HepG2 (cell line): ENCODE measurements at regions not wholly inside any gene's neighbourhood (a gene's known extent, or its start where the extent isn't known, plus 50 kb on each side); places are given as distances from the start of the nearest gene placed in this dataset.

ENCODE experiments used
- ATAC-seq: fragments of 200-7000 bp; cut with Tn5 transposase; 3 replicates; pipeline ENCODE4 v1.9.1; 2020; ENCODE audit warnings: mild to moderate bottlenecking, moderate library complexity
- BruUV-seq: library from RNA; stranded (reverse); fragments of 400-500 nt; replicated peaks from 2 replicates; lab custom pipeline; 2021; lab: Mats Ljungman, UMichigan
- CTCF ChIA-PET: fragments of 300-600 bp; formaldehyde crosslinking; extraction: SDS; loops from one replicate; lab custom pipeline; 2021; ENCODE audit warnings: low total read pairs, inconsistent platforms, low intra/inter-chr PET ratio; lab: Yijun Ruan, JAX
- POLR2A ChIA-PET: fragments of 350-600 bp; sonication (Branson Sonifier 250); formaldehyde crosslinking; loops from one replicate; lab custom pipeline; 2020; ENCODE audit warnings: antibody characterized with exemption, inconsistent platforms; lab: Yijun Ruan, JAX
- DNase-seq: peaks from one replicate; pipeline ENCODE4 v3.0.0-alpha.2; 2015; ENCODE audit warnings: low spot score
- FAIRE-seq: peaks from 3 replicates; lab custom pipeline; 2011; peaks lifted over from hg19 to GRCh38; lab: Jason Lieb, UNC
- H2AFZ ChIP-seq: one replicate; pipeline ENCODE4 v1.6.1; 2011; ENCODE audit warnings: low read length, inconsistent platforms
- H3K27ac ChIP-seq: fragments of 300-600 bp; 3 replicates; pipeline ENCODE4 v1.8.0; 2011; ENCODE audit warnings: mixed run types, mild to moderate bottlenecking, mixed read lengths, low read length, inconsistent platforms; ENCODE audit not compliant: insufficient read depth; ENCODE audit errors: extremely low read length
- H3K27me3 ChIP-seq, 2 experiments: fragments of 200-600 bp in 1 of 2; 2 replicates in 1 of 2; 3 replicates in 1 of 2; pipeline versions ENCODE4 v1.6.0 to v1.8.0; 2011; ENCODE audit warnings: low read length in 2 of 2, mild to moderate bottlenecking in 2 of 2, moderate library complexity in 2 of 2, inconsistent platforms in 1 of 2; ENCODE audit not compliant: insufficient read depth in 2 of 2, control insufficient read depth in 1 of 2
- H3K36me3 ChIP-seq, 2 experiments: fragments of 200-600 bp in 1 of 2; replicated peaks in 1 of 2; 2 replicates in 1 of 2; 3 replicates in 1 of 2; pipeline versions ENCODE4 v1.5.1 to v1.8.0; 2011; ENCODE audit warnings: low read length in 2 of 2, inconsistent platforms in 1 of 2; ENCODE audit not compliant: insufficient read depth in 2 of 2, control insufficient read depth in 1 of 2
- H3K4me1 ChIP-seq: 2 replicates; pipeline ENCODE4 v1.5.1; 2012; ENCODE audit warnings: low read length, inconsistent platforms; ENCODE audit not compliant: insufficient read depth
- H3K4me2 ChIP-seq: 2 replicates; pipeline ENCODE4 v1.6.0; 2011; ENCODE audit warnings: low read depth, low read length, inconsistent platforms
- H3K4me3 ChIP-seq, 3 experiments: fragments of 200-600 bp in 1 of 3; sonication (generic), shearing (Covaris generic) in 1 of 3; replicated peaks in 1 of 3; 2 replicates each; pipeline ENCODE4 v1.5.1; 2011 to 2016; ENCODE audit warnings: low read length in 3 of 3, inconsistent platforms in 2 of 3, low read depth in 2 of 3, mild to moderate bottlenecking in 2 of 3, control low read depth in 1 of 3, mixed read lengths in 1 of 3; ENCODE audit not compliant: insufficient read depth in 1 of 3
- H3K79me2 ChIP-seq: one replicate; pipeline ENCODE4 v1.6.1; 2011; ENCODE audit warnings: low read length, inconsistent platforms; ENCODE audit not compliant: insufficient read depth
- H3K9ac ChIP-seq: 2 replicates; pipeline ENCODE4 v1.6.0; 2011; ENCODE audit warnings: mild to moderate bottlenecking, low read depth, low read length, inconsistent platforms; ENCODE audit not compliant: insufficient read depth
- H3K9me3 ChIP-seq: 2 replicates; pipeline ENCODE4 v1.5.1; 2012; ENCODE audit warnings: mild to moderate bottlenecking, low read length
- H4K20me1 ChIP-seq: 2 replicates; pipeline ENCODE4 v1.6.0; 2011; ENCODE audit warnings: inconsistent platforms, mild to moderate bottlenecking, low read length, moderate library complexity; ENCODE audit not compliant: insufficient read depth
- ETS1 ChIP-seq: sonication (generic); formaldehyde crosslinking; IDR thresholded peaks from 2 replicates; pipeline ENCODE4 v1.4.0; 2020; ENCODE audit warnings: missing genetic modification reagents
- ETV5 ChIP-seq: IDR thresholded peaks from 2 replicates; pipeline ENCODE4 v1.6.1; 2018; ENCODE audit warnings: missing biosample characterization, missing genetic modification reagents, inconsistent platforms, borderline replicate concordance
- FOXA3 ChIP-seq: IDR thresholded peaks from 2 replicates; pipeline ENCODE4 v1.6.1; 2016; ENCODE audit warnings: missing genetic modification reagents, missing compliant biosample characterization
- MEIS2 ChIP-seq: sonication (generic); formaldehyde crosslinking; IDR thresholded peaks from 2 replicates; pipeline ENCODE4 v1.9.0; 2021; ENCODE audit warnings: mild to moderate bottlenecking, missing genetic modification reagents
- PPARG ChIP-seq: conservative IDR thresholded peaks from 2 replicates; pipeline ENCODE4 v1.6.1; 2016; ENCODE audit warnings: missing biosample characterization, missing genetic modification reagents
- RAD51 ChIP-seq: fragments of 450-650 bp; IDR thresholded peaks from 2 replicates; pipeline ENCODE4 v1.6.1; 2016; ENCODE audit warnings: borderline replicate concordance
- RBM39 ChIP-seq: fragments of 200-400 bp; formaldehyde crosslinking; IDR thresholded peaks from one replicate; pipeline ENCODE4 v1.6.1; 2018; ENCODE audit warnings: antibody characterized with exemption, mild to moderate bottlenecking, low read depth, low read length; ENCODE audit not compliant: poor library complexity, severe bottlenecking
- SAP130 ChIP-seq: IDR thresholded peaks from 2 replicates; pipeline ENCODE4 v1.6.1; 2016; ENCODE audit warnings: low read depth
- SATB2 ChIP-seq: sonication (generic); formaldehyde crosslinking; IDR thresholded peaks from 2 replicates; pipeline ENCODE4 v1.5.0; 2020; ENCODE audit warnings: missing genetic modification reagents
- SIX1 ChIP-seq: sonication (generic); formaldehyde crosslinking; IDR thresholded peaks from 2 replicates; pipeline ENCODE4 v1.4.0; 2020; ENCODE audit warnings: missing genetic modification reagents, borderline replicate concordance
- SYNCRIP ChIP-seq: fragments of 200-400 bp; formaldehyde crosslinking; IDR thresholded peaks from 2 replicates; pipeline ENCODE4 v1.6.1; 2018; ENCODE audit warnings: mild to moderate bottlenecking, low read depth, low read length; ENCODE audit not compliant: insufficient read depth
- TRIM22 ChIP-seq: fragments of 450-650 bp; IDR thresholded peaks from 2 replicates; pipeline ENCODE4 v1.6.1; 2017
- ZBTB26 ChIP-seq: IDR thresholded peaks from 2 replicates; pipeline ENCODE4 v1.6.1; 2016; ENCODE audit warnings: missing compliant biosample characterization, missing genetic modification reagents, borderline replicate concordance
- ZGPAT ChIP-seq: IDR thresholded peaks from 2 replicates; pipeline ENCODE4 v1.6.1; 2016; ENCODE audit warnings: mild to moderate bottlenecking
- ZNF44 ChIP-seq: sonication (generic); formaldehyde crosslinking; IDR thresholded peaks from 2 replicates; pipeline ENCODE4 v1.5.1; 2020; ENCODE audit warnings: mild to moderate bottlenecking, missing genetic modification reagents
- ZNF512 ChIP-seq: sonication (generic); formaldehyde crosslinking; IDR thresholded peaks from 2 replicates; pipeline ENCODE4 v1.4.0; 2020; ENCODE audit warnings: mild to moderate bottlenecking, missing genetic modification reagents
- ZNF75D ChIP-seq: sonication (generic); formaldehyde crosslinking; IDR thresholded peaks from 2 replicates; pipeline ENCODE4 v1.8.1; 2023; ENCODE audit warnings: missing genetic modification reagents, mild to moderate bottlenecking, borderline replicate concordance
- ZNF780A ChIP-seq: sonication (generic); formaldehyde crosslinking; IDR thresholded peaks from 2 replicates; pipeline ENCODE4 v1.8.0; 2022; ENCODE audit warnings: mild to moderate bottlenecking, missing genetic modification reagents, moderate library complexity
- WGBS: methylation state at CpG from one replicate; pipeline ENCODE4 v1.1.6; 2017; ENCODE audit warnings: low lambda C conversion rate; 5-methylcytosine and 5-hydroxymethylcytosine counted together
- in situ Hi-C: cut with HindIII; loops from 2 replicates; pipeline ENCODE4 v1.10.0; 2017; ENCODE audit warnings: low pct_unique_long_range_greater_than_20kb; ENCODE audit not compliant: extremely low pct_ligation_motif_present
- intact Hi-C: fragments of 100-400 bp; cut with micrococcal nuclease; formaldehyde crosslinking; loops from one replicate; pipeline ENCODE4 v1.10.0; 2022; ENCODE audit not compliant: unreplicated experiment

- no peak for TF ChIP-seq SATB2 (CRISPR knock-in tag)
- no peak for TF ChIP-seq PPARG (CRISPR knock-in tag)
- TF ChIP-seq RBM39 = no peak
- TF ChIP-seq FOXA3 = no peak
- no peak for TF ChIP-seq ZNF75D
- TF ChIP-seq ZNF512 (CRISPR knock-in tag) = no peak
- TF ChIP-seq ZGPAT = no peak
- no peak for TF ChIP-seq SIX1 (CRISPR knock-in tag)
- TF ChIP-seq MEIS2 (CRISPR knock-in tag) = no peak
- TF ChIP-seq, all 625 proteins: peak for 0
Measured at GRCh38 chr5:117131048-117131679, 556.5 kb upstream of the SEMA6A start (continued).

- no peak overlapping the region for H3K4me2 ChIP-seq
- no peaks in the 10 kb centered on the region for H3K79me2 ChIP-seq
- DNase-seq (no peak), ATAC-seq (no peak), FAIRE-seq (no peak)
- ChIA-PET CTCF (no interaction called here), POLR2A (no interaction called here)
- in situ Hi-C loops = no loop called here
- H4K20me1 ChIP-seq = no peaks in the 10 kb centered on the region
- intact Hi-C loops = no loop called here
- H3K4me1 ChIP-seq = no peaks in the 10 kb centered on the region
- H3K4me3 ChIP-seq = no peak overlapping the region
- H3K9ac ChIP-seq = no peak overlapping the region
- BruUV-seq = no TSS peak
- WGBS = 0% methylated on average over 1 of the region's 1 CpG
- H3K27me3 ChIP-seq = no peaks in the 10 kb centered on the region
- H3K27ac ChIP-seq = no peak overlapping the region
- H2AFZ ChIP-seq = no peak overlapping the region
- H3K36me3 ChIP-seq = no peaks in the 10 kb centered on the region
- no peaks in the 10 kb centered on the region for H3K9me3 ChIP-seq
- TF ChIP-seq TRIM22 (no peak), ZBTB26 (CRISPR knock-in tag) (no peak), ETS1 (no peak), SAP130 (CRISPR knock-in tag) (no peak), ZNF44 (no peak), SYNCRIP (no peak), ETV5 (no peak), ZNF780A (CRISPR knock-in tag) (no peak), RAD51 (no peak)
Measured at GRCh38 chr5:117118499-117118898, 543.9 kb upstream of the SEMA6A start.
